ENCODE measurements at regions not wholly inside any gene's neighbourhood (a gene's known extent, or its start where the extent isn't known, plus 50 kb on each side); places are given as distances from the start of the nearest gene placed in this dataset.

DNA sequence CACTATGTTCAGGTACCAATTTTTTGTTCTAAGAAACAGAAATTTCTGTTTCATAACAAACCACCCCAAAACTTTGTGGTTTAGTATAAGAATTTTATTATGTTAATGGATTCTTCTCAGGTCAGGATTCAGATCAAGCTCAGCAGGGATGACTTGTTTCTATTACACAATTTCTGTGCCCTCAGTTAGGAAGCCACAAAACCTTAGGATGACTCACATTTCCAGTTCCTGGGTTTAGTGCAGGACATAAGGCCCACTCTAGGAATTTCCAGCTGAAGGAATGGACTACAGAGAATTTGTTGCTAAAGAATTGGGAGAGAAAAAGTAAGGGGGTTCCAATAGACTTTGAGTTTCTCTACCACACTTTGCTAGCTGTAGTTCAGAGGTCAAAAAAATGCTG, 629.3 kb downstream of the ANXA1 start:
- TF ChIP-seq, protein P1, sequence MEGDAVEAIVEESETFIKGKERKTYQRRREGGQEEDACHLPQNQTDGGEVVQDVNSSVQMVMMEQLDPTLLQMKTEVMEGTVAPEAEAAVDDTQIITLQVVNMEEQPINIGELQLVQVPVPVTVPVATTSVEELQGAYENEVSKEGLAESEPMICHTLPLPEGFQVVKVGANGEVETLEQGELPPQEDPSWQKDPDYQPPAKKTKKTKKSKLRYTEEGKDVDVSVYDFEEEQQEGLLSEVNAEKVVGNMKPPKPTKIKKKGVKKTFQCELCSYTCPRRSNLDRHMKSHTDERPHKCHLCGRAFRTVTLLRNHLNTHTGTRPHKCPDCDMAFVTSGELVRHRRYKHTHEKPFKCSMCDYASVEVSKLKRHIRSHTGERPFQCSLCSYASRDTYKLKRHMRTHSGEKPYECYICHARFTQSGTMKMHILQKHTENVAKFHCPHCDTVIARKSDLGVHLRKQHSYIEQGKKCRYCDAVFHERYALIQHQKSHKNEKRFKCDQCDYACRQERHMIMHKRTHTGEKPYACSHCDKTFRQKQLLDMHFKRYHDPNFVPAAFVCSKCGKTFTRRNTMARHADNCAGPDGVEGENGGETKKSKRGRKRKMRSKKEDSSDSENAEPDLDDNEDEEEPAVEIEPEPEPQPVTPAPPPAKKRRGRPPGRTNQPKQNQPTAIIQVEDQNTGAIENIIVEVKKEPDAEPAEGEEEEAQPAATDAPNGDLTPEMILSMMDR (conservative IDR thresholded peaks at IDR 0.05; ENCODE audit: low read depth in 2 of 2) = no peak
- no peak for TF ChIP-seq EZH2 (IDR thresholded peaks at IDR 0.05; ENCODE audit: low read depth, unreplicated experiment)
